GM21529 (cell line): ENCODE measurements at regions not wholly inside any gene's neighbourhood (a gene's known extent, or its start where the extent isn't known, plus 50 kb on each side); places are given as distances from the start of the nearest gene placed in this dataset.

Experiments
- ATAC-seq: cut with Tn5 transposase; IDR thresholded peaks from one replicate; pipeline ENCODE4 v1.9.1; 2021; ENCODE audit not compliant: unreplicated experiment

DNA sequence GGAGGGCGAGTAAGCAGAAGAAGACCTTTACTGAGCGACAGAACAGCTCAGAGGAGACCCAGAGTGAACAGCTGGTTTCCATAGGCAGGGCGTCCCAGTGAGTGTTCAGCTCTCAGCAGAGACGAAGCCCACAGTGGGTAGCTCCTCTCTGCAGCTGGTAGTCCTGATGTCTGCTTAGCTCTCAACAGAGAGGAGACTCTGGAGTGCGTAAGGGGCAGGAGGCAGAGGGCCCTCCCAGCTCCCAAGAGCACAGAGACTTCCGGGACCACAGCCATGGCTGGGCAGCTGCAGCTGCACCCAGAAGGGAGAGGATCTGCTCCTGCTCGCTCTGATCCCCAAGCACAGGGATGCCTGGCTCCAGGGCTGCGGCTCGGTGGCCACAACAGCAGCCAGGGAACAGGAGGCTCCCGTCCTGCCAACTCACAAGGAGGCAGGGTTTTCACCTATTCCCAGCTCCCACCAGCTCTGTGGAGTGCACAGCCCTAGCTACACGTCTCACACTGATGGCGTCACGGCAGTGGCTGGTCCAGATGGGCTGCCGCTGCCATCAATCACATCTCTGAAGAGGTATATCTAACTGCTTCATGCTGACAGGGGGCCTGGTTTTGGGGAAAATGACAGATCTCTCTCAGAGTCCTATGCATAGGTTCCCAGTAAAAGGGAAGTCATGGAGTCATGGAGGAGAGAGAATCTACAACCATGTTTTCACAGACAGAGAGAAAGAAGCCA lies 2660.1 kb upstream of the PCDH20 start:
- no peak for ATAC-seq

DNA sequence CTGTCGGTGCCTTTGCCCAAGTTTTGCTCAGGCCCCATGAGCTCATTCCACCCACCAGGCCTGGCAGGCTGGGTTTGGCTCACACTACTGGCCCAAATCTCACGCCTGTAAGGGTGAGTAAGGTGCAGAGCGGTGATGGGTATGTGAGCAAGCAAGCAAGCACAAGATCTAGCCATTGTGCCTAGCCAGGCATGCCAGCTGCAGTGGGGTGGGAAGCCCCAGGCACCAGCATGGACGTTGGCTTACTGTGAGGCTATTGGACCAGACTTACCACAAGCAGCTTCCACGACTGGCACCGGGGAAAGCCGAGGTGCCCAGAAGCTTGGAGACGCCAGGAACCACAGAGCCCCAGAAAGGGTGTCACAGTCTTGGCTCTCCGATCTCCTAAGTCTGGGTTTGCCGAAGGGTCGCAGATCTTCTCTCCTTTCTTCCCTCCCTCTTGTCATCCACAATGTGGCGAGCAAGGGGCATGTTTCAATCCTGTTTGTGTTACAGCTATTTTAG lies 2659.4 kb upstream of the PCDH20 start:
- no peak for ATAC-seq

DNA sequence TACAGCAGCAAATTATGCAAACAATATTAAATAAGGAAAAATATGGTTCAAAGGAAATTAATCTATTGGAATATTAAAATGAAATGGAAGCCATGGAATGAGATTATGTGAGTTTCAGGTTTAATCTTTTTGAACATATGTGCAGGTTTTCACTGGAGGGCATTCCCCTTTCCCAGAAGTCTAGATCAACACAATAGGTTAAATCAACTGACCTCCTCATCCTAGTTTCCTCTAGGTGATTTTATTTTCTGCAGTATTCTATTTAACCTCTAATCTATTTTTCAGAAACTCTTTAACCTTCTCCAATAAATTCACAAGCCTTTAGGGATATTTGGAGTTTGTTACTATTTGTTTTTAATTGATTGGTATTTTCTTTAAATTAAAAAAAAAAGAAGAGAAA lies 2657.6 kb upstream of the PCDH20 start:
- ATAC-seq = no peak

- ATAC-seq = no peak
These were observed 2655.7 kb upstream of the PCDH20 start for GRCh38 chr13:64071352-64071751.

DNA sequence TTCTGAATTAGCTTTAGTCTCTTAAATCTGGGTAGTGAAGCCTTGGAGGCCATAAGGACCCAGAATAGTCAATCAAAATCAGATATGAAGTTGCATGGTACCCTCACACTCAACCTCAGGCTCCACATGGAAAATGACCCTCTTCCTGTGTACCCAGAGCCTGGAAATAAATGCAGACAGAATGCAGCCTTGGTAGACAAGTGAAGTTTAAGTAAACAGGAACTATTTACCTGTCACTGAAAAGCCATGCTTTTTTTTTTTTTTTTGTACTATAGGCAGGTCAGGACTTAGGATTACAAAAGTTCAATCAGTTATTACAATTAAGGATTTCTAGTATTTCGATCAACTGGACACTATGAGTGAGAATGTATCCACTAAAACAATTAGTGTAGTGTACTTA lies 2654.2 kb upstream of the PCDH20 start:
- ATAC-seq = no peak

GRCh38 chr13:64066711-64067110 lies 2651.1 kb upstream of the PCDH20 start:
- no peak for ATAC-seq

- ATAC-seq = no peak
These were observed 2646.0 kb upstream of the PCDH20 start for GRCh38 chr13:64061649-64062048.

- no peak for ATAC-seq
These were observed 2641.8 kb upstream of the PCDH20 start for GRCh38 chr13:64057372-64058020.

GRCh38 chr13:64054321-64054720 lies 2638.7 kb upstream of the PCDH20 start:
- ATAC-seq = no peak

DNA sequence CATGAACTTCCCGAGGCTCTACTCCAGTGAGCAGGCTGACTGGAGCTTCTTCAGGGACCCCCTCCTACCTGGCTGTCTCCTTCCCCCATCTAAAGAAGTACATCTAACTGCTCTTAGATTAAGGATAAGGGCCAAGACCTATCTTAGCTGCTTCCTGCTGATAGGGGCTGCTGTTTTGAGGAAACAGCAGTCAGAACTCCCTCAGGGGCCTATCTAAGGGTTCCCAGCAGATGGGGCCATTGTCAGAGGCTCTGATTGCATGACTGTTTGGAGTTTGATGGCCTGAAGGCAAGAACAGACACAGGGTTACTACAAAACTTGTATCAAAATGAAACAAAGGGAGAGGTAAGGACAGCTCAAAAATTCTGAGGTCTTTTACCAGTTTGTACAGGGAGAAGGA lies 2636.9 kb upstream of the PCDH20 start:
- no peak for ATAC-seq

DNA sequence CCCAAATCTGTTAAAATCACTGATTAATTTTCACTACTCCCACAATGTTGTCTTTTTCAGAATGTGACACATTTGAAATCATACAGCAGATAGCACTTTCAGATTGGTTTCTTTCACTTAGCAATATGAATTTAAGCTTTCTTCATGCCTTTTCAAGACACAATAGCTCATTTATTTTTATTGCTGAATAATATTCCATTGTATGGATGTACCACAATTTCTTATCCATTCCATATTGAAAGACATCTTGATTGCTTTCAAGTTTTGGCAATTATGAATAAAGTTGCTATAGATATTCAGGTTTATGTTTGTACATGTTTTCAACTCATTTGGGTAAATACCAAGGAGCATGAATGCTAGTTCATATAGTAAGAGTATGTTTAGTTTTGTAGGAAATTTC lies 2635.6 kb upstream of the PCDH20 start:
- no peak for ATAC-seq

GRCh38 chr13:64041296-64041695 lies 2625.6 kb upstream of the PCDH20 start:
- no peak for ATAC-seq

- ATAC-seq = no peak
These were observed 2618.3 kb upstream of the PCDH20 start for GRCh38 chr13:64033921-64034320.

DNA sequence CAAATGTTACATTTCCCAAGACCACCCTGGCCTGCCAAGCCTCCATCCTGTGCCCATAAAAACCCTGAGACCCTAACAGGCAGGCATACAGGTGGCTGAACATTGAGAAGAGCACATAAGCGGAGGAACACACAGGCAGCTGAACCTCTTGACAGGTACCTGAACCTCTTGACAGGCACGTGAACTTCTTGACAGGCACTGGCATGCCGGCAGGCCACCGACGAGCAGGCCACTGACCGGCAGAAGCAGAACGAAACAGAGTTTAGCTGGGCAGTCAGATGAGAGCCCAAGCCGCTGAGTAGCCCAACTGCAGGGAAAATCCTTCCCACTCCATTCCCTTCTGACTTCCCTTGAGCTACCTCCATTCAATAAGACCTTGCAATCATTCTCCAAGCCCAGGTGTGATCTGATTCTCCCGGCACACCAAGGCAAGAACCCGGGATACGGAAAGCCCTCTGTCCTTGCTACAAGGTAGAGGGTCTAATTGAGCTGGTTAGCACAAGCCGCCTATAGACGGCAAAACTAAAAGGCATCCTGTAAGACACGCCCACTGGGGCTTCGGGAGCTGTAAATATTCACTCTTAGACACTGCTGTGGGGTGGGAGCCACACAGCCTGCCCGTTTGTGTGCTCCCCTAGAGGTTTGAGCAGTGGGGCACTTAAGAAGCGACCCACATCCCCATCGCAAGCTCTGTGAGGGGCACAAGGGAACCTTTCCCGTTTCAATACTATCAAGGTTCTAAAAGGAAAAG lies 2613.9 kb upstream of the PCDH20 start:
- no peak for ATAC-seq

DNA sequence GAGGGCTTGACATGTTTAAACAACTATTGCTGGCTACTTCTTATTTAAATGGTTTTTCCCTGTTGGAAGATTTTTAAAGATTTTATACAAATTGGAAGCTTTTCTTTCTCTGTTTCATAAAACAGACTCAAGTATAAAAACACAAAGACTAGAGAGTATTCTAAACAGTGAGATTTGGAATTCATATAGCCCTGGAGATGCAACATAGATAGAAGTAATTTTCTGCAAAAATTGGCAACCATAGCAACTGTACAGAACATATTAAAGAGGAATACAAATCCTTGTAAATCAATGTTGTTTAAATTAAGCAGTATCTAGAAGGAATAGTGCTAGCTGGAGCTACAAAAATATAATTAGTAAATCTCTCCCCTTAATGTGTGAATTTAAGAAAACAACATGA lies 2612.9 kb upstream of the PCDH20 start:
- ATAC-seq = no peak

GRCh38 chr13:64020126-64020525 lies 2604.5 kb upstream of the PCDH20 start:
- ATAC-seq = no peak

DNA sequence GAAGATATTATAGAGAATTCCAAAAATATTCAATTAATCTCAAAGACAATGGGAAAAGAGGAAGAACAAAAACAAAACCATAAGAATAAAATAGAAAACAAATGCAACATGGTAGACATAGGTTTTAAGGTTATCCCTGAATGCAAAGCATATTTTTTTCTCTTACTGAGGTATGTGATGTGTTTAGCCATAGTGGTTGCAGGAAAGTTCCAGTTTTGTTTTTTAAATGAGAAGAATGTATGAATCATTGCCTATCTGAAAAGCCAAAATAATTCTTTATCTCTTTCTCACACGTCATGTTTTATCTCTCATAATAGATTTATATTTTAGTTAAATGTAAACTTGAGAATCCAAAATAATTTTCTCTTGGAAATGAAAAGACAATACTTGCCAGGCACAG lies 2591.7 kb upstream of the PCDH20 start:
- ATAC-seq = no peak

DNA sequence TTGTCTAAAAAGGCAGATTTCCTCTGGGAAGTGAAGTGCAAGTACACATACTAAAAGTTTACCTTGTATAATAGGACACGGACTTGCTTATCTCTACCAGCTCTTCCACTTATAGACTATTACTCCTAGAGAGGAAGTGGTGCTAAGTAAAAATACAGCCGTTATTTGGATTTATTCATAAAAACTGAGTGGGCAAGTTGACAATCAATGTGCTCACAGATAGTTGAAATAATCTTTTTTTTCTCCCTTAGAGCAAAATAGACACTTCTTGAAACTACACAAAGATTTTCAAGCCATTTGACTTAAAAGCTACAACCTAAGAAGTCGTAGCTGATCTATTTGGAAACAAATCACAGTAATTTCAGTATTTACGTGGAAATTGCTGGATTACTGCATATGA lies 2584.7 kb upstream of the PCDH20 start:
- no peak for ATAC-seq

GRCh38 chr13:63999614-64000305 lies 2584.1 kb upstream of the PCDH20 start:
- ATAC-seq = no peak

DNA sequence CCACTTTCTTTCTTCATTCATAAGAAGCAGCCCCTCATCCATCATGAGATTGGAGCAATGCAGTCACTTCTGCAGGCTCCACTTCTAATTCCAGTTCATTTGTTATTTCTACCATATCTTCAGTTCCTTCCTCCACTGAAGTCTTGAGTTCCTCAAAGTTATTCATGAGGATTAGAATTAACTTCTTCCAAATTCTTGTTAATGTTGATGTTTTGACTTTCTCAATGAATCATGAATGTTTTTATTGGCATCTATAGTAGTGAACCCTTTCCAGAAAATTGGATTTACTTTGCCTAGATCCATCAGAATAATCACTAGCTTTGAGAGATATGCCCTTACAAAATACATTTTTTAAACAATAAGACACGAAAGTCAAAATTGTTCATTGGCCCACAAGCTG lies 2567.7 kb upstream of the PCDH20 start:
- ATAC-seq = no peak

- ATAC-seq = no peak
These were observed 2564.3 kb upstream of the PCDH20 start for GRCh38 chr13:63979951-63980350.
